Heart left ventricle (tissue), 13 donors: ENCODE measurements at regions not wholly inside any gene's neighbourhood (a gene's known extent, or its start where the extent isn't known, plus 50 kb on each side); places are given as distances from the start of the nearest gene placed in this dataset.

Source experiments
- CTCF ChIP-seq, 12 donors: fragments of 200-600 bp; sonication (generic) in 4 of 12; IDR thresholded peaks; one replicate each; pipeline versions ENCODE4 v1.5.0 to v1.8.0; 2018 to 2022; ENCODE audit warnings: antibody characterized with exemption in 12 of 12, mild to moderate bottlenecking in 5 of 12
- POLR2A ChIP-seq, 2 donors: fragments of 450-650 bp; IDR thresholded peaks; one replicate each; pipeline ENCODE4 v1.6.1; 2017; ENCODE audit warnings: antibody characterized with exemption in 2 of 2, mild to moderate bottlenecking in 2 of 2, moderate library complexity in 2 of 2
- donor health status: ischemic (EF 13 %, LVEDD 7.1; RV severe dilation, severe dysfunction).
- donor health status: DM: no; HTN: yes; CAD: no.
- donor health status: DM: no; HTN: no; CAD: no.
- donor health status: ischemic (EF 25% LVEDD 6.9; RV normal size, moderate dysfunction).
- donor health status: ischemic (EF 25% LVEDD 5.7; RV mildly dilated, moderate dysfunction).
- donor health status: ischemic (EF 35%, LVEDD 5.7; RV mildly dilated, moderate dysfunction).
- donor health status: nonischemic (EF 11% LVEDD 7.7; RV severe dilation, severe dysfunction).
- donor health status: DM: yes; HTN: yes; CAD: no.
- donor health status: PGD.
- donor health status: ischemic (EF 29% LVEDD 5.4; RV normal size, mild dysfunction).
- donor health status: nonischemic (EF 23%, LVEDD 6.1; RV moderate dilation, normal function).

- TF ChIP-seq CTCF (IDR thresholded peaks at IDR 0.05): no peak
- no peak for TF ChIP-seq POLR2A (IDR thresholded peaks at IDR 0.05)
Observed at GRCh38 chr18:43393174-43393573, 115.9 kb upstream of the SYT4 start.
